Ishikawa (cell line): ENCODE measurements at regions not wholly inside any gene's neighbourhood (a gene's known extent, or its start where the extent isn't known, plus 50 kb on each side); places are given as distances from the start of the nearest gene placed in this dataset.

Source experiments
- EP300 ChIP-seq: IDR thresholded peaks from 2 replicates; pipeline ENCODE4 v1.6.1; 2012; ENCODE audit warnings: borderline replicate concordance
- TAF1 ChIP-seq: IDR thresholded peaks from 2 replicates; pipeline ENCODE4 v1.6.1; 2012; ENCODE audit warnings: low read depth, mild to moderate bottlenecking

DNA sequence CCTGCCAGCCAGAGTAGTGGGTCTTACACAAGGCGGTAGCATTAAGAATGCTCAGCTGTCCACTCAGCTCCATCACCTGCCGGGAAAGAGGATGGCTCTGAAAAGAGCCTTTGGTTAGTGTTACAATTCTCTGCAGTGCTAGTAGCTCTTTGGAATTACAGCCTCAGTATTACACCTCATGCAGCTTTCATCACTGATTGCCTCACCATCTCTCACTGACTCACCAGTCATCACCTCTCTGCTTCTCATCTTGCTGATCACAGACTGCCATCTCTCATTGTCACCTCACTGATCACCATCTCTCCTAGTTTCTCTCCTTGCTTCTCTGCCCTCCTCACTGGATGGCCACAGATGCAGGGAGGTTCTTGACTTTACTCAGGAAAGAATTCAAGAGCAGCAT is 573.5 kb upstream of the SETBP1 start:
- TF ChIP-seq TAF1 (no peak), EP300 (no peak)
